ENCODE measurements at regions not wholly inside any gene's neighbourhood (a gene's known extent, or its start where the extent isn't known, plus 50 kb on each side); places are given as distances from the start of the nearest gene placed in this dataset.

- TF ChIP-seq ZFX (IDR thresholded peaks at IDR 0.05; ENCODE audit: borderline replicate concordance) (no peak), CTCF (IDR thresholded peaks at IDR 0.05) (no peak)
- H3K27ac ChIP-seq: no peak overlapping the region
These were observed 273.7 kb downstream of the TMX3 start for GRCh38 chr18:68441241-68441640.

DNA sequence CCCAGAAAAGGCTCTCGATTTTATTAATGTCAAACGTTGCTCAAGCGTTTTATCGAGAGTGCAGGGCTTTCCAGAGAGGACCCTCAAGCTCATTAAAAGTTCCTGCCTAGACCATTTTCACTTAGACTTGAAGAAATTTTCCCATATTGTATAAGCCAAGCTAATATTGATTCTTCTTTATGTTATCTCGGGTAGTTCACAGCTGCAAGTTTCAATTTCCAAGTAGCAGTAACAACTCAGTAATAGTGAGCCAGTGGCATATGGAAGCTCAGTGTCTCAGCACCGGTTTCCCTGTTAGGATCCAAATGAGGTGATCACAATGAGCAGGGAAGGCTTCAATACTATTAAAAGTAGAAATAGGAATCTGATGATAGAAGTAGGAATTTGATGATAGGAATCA lies 274.5 kb downstream of the TMX3 start:
- H3K27ac ChIP-seq: no peak overlapping the region
- no peak for TF ChIP-seq CTCF (IDR thresholded peaks at IDR 0.05)
- TF ChIP-seq ZFX (IDR thresholded peaks at IDR 0.05; ENCODE audit: borderline replicate concordance): no peak

GRCh38 chr18:68439642-68440041 lies 275.3 kb downstream of the TMX3 start:
- TF ChIP-seq ZFX (IDR thresholded peaks at IDR 0.05; ENCODE audit: borderline replicate concordance): no peak
- H3K27ac ChIP-seq: no peak overlapping the region

GRCh38 chr18:68438983-68439382 lies 275.9 kb downstream of the TMX3 start:
- no peak overlapping the region for H3K27ac ChIP-seq
- TF ChIP-seq ZFX (IDR thresholded peaks at IDR 0.05; ENCODE audit: borderline replicate concordance): no peak

GRCh38 chr18:68438536-68438935 lies 276.4 kb downstream of the TMX3 start:
- TF ChIP-seq ZFX (IDR thresholded peaks at IDR 0.05; ENCODE audit: borderline replicate concordance) (no peak), CTCF (IDR thresholded peaks at IDR 0.05) (no peak)
- H3K27ac ChIP-seq: no peak overlapping the region

DNA sequence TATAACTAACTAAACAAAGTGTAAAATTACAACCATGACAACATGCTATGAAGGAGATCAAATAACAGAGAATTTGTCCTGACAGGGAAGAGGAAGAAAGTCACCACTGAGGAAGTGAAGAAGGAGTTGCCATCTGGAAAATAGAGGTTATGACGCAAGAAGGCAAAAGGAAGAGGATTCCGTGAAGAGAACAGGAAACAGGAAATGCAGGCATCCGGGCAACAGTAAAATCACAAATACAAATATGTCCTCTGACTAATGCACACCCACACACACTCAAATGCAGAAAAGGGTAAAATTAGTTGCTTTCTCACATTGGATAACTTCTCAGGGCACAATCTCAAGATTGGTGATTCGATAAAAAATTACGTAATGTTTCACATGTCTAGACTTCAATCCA lies 278.4 kb downstream of the TMX3 start:
- TF ChIP-seq CTCF (IDR thresholded peaks at IDR 0.05): no peak
- no peak for TF ChIP-seq ZFX (IDR thresholded peaks at IDR 0.05; ENCODE audit: borderline replicate concordance)
- H3K27ac ChIP-seq: no peak overlapping the region

DNA sequence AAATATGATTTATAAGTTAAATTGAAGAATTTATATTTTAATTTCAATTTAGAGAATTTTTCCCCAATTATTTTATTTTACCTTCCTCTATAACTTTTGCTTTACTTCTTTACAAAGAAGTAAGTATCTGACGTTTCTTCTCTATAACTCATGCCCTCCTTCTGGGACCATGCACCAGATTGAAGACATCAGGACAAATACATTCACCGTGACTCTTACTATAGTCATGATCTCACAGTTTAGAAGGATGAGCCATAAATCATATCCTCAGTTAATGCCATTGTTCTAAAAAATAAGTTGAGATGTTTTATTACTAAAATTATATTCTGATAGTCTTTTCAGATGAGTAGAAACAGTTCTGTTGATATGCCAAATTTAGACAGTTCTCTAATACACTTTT lies 279.3 kb downstream of the TMX3 start:
- TF ChIP-seq ZFX (IDR thresholded peaks at IDR 0.05; ENCODE audit: borderline replicate concordance) (no peak), CTCF (IDR thresholded peaks at IDR 0.05) (no peak)
- H3K27ac ChIP-seq: no peak overlapping the region

DNA sequence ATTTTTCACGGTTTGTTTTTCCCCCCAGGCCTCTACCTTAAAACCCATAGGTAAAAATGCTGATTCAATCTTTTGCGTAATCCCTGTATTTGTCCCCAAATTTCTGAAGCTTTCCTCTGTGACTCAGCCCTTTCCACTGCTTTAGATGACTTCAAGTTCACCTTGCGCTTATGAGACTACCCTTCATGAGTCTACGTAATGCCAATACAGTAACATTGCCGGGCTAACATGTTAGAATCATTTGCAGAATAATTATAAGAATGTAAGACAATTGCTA lies 283.0 kb downstream of the TMX3 start:
- no peak for TF ChIP-seq ZFX (IDR thresholded peaks at IDR 0.05; ENCODE audit: borderline replicate concordance)
- TF ChIP-seq CTCF (IDR thresholded peaks at IDR 0.05): no peak
- H3K27ac ChIP-seq: no peak overlapping the region
